NCI-H524 treated with DMSO at 0.1 percent for 48 hours (cell line): ENCODE measurements at regions not wholly inside any gene's neighbourhood (a gene's known extent, or its start where the extent isn't known, plus 50 kb on each side); places are given as distances from the start of the nearest gene placed in this dataset.

Source experiments
- DNase-seq: peaks from one replicate; lab custom pipeline; 2025; lab: John Stamatoyannopoulos, UW

- no peak for DNase-seq
These were observed 506.0 kb upstream of the FMR1 start for GRCh38 chrX:147405764-147406163.

DNA sequence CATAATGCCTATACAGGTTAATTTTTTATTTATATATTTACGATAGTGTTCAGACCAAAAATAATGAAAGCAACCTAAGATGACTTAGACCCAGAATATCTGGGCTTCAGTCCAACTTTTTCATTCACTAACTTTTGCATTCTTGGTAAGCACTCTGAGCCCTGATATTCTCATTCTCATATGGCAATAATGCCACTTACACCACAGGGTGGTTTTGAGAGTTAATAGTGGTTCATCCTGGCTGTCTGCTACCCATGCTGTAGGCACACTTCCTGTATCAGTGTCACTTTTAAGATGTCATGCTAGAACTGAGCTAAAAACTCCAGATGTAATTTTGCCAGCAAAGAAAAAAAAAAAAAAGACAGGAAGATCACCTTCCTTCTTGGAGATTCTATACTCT, 508.7 kb upstream of the FMR1 start:
- DNase-seq: no peak

- DNase-seq: no peak
These were observed 533.0 kb upstream of the FMR1 start for GRCh38 chrX:147378767-147379166.

- DNase-seq: no peak
These were observed 534.0 kb upstream of the FMR1 start for GRCh38 chrX:147377728-147378127.

- DNase-seq: peak; percentile 45
These were observed 534.9 kb upstream of the FMR1 start for GRCh38 chrX:147376601-147377422.

DNA sequence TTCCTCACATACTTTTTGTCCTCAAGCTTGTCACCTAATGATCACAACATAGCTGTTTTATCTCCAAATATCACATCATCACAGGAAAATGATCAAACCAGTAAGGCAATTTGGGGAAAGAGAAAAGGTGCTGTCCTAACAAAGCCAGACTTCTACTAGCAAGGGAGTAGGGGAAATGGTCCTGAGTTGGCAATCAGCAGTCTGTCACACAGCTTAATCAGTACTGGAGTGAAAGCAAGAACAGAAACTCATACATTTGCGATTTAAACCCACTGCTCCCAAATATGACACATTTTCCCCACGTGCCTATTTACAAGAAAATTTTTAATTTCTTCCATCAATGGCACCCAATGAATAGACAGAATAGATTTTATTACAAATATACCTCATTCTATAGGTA, 546.8 kb upstream of the FMR1 start:
- DNase-seq: no peak

DNA sequence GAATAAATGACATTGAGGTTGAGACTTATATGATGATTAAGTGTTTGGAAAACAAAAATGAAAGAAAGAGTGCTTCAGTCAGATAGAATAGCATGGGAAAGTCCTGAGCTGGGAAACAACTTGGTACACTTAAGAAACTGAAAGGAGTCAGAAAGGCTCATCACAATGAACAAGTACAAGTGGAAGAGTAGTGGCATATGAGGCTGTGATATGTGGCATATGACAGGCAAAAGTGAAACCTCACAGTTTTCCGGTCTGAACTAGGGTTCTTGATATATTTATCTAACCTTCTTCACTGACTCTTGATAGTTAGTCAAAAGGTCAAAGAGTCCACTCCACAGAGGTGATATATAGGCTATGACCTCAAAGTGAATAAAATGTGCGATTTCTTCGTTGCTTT, 537.1 kb upstream of the CXorf51A start:
- DNase-seq: no peak

DNA sequence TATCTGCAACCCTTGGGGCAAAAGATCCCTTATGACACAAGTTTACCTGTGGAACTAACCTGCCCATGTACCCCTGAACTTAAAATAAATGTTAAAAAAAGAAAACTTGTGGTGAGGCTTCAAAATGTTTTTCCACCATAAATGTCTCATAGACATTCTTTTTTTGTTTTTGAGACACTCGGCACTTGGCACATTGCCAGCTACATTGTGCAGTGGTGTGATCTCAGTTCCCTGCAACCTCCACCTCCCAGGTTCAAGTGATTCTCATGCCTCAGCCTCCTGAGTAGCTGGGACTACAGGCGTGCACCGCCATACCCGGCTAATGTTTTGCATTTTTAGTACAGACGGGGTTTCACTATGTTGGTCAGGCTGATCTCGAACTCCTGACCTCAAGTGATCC, 528.9 kb upstream of the CXorf51A start:
- DNase-seq: no peak

DNA sequence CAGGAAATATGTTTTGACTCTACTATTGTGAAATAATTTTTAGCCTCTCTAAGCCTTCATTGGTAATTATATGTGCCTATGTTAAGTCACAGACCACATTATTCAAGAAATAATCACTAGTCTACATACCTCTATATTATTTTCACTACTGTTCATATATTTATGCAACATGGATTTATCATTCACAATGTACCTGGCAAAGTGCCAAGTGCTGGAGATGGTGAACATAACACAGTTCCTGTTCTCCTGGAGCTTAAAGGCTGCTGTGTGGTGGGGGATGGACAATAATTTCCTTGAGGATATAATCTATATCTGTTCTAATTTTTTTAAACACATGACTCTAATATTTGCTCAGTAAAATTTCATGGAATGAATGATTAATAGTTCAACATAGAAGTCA, 527.7 kb upstream of the CXorf51A start:
- no peak for DNase-seq

- no peak for DNase-seq
These were observed 526.4 kb upstream of the CXorf51A start for GRCh38 chrX:147340947-147341346.

GRCh38 chrX:147333821-147334220, 519.3 kb upstream of the CXorf51A start:
- no peak for DNase-seq

DNA sequence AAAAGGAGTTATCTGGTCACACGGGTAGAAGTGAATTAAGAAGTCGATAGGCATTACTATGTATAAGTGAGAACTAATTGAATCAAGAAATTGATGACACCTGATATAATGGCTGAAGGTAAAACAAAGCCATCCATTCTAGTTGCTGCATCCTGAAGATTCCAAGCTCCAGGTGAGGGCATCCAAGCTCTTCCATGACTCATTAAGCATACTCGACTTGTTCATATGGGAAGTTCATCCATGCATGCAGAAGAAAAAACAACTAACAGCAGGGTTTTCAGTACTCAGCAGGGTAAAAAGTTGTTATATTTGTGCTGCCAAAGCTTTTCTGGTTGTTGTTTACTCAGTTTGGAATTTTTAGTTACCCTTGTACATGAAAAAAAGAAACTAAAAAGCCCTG, 508.0 kb upstream of the CXorf51A start:
- no peak for DNase-seq

DNA sequence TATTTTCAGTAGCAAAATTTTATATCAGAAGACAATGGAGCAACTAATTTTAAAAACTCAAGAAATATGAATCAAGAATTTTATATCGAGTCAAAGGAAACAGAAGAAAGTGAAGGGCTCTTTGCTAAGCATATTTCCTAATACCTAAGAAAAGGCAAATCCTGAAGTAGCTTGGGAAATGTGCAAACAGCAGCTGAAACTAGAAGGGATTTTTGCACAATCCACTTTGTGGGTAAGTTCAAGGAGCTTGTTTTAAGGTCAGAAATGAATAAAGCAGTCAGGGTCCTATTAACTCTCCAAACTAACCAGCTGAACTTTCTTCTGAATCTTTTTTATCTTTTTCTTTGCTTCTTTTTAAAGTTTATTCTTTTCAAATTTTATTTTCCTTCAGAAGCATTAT, 500.9 kb upstream of the CXorf51A start:
- no peak for DNase-seq
